Glutamatergic neuron (in vitro differentiated cells): ENCODE measurements at regions not wholly inside any gene's neighbourhood (a gene's known extent, or its start where the extent isn't known, plus 50 kb on each side); places are given as distances from the start of the nearest gene placed in this dataset.

ENCODE experiments used
- DNase-seq: peaks from one replicate; pipeline ENCODE4 v3.0.0; 2022
- H3K27ac Mint-ChIP-seq: one replicate; pipeline ENCODE4 v1.8.0; 2020; ENCODE audit warnings: mild to moderate bottlenecking, mixed read lengths, inconsistent platforms; ENCODE audit not compliant: unreplicated experiment
- H3K27me3 Mint-ChIP-seq: one replicate; pipeline ENCODE4 v1.8.0; 2020; ENCODE audit warnings: mild to moderate bottlenecking, moderate library complexity, mixed read lengths, inconsistent platforms; ENCODE audit not compliant: unreplicated experiment
- H3K36me3 Mint-ChIP-seq: one replicate; pipeline ENCODE4 v1.8.0; 2020; ENCODE audit warnings: mild to moderate bottlenecking, mixed read lengths, inconsistent platforms; ENCODE audit not compliant: unreplicated experiment
- H3K4me1 Mint-ChIP-seq: one replicate; pipeline ENCODE4 v1.8.0; 2020; ENCODE audit warnings: mild to moderate bottlenecking, low read depth, mixed read lengths, inconsistent platforms; ENCODE audit not compliant: unreplicated experiment
- H3K4me3 Mint-ChIP-seq: one replicate; pipeline ENCODE4 v1.8.0; 2020; ENCODE audit warnings: mild to moderate bottlenecking, mixed read lengths, inconsistent platforms; ENCODE audit not compliant: unreplicated experiment
- H3K9me3 Mint-ChIP-seq: one replicate; pipeline ENCODE4 v1.8.0; 2020; ENCODE audit warnings: mild to moderate bottlenecking, moderate library complexity, mixed read lengths, inconsistent platforms; ENCODE audit not compliant: unreplicated experiment
- CTCF ChIP-seq: fragments of 200-600 bp; sonication (generic); IDR thresholded peaks from one replicate; pipeline ENCODE4 v1.5.0; 2021; ENCODE audit not compliant: partially characterized antibody, unreplicated experiment

GRCh38 chr4:24203926-24204325, 314.1 kb upstream of the PPARGC1A start:
- no peak overlapping the region for H3K4me3 Mint-ChIP-seq
- no peaks in the 10 kb centered on the region for H3K9me3 Mint-ChIP-seq
- no peak for DNase-seq
- H3K36me3 Mint-ChIP-seq: no peaks in the 10 kb centered on the region
- H3K27me3 Mint-ChIP-seq: no peaks in the 10 kb centered on the region
- no peak for TF ChIP-seq CTCF
- no peaks in the 10 kb centered on the region for H3K4me1 Mint-ChIP-seq
- no peak overlapping the region for H3K27ac Mint-ChIP-seq

DNA sequence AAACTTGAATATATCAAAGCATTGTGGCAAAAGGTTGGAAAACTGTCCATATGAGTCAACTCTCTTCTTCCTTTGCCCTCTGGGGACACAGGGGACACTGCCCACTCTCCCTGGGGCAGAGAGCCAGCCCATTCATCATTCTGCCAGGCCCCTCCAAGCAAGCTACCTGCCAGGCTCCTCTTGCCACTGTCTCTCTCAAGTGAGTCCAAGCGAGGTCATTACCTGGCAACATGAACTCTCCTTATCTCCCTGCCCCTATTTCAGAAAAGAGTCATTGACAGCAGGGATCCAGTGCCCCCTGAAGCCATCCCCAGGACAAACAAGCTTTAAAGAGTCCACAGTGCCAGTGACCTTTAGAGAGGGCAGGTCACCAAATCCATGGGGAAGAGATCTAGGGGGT, 312.7 kb upstream of the PPARGC1A start:
- Mint-ChIP-seq H3K27me3 (no peaks in the 10 kb centered on the region), H3K36me3 (no peaks in the 10 kb centered on the region), H3K4me1 (no peaks in the 10 kb centered on the region), H3K9me3 (no peaks in the 10 kb centered on the region), H3K4me3 (no peak overlapping the region), H3K27ac (no peak overlapping the region)
- DNase-seq: no peak
- TF ChIP-seq CTCF: no peak

DNA sequence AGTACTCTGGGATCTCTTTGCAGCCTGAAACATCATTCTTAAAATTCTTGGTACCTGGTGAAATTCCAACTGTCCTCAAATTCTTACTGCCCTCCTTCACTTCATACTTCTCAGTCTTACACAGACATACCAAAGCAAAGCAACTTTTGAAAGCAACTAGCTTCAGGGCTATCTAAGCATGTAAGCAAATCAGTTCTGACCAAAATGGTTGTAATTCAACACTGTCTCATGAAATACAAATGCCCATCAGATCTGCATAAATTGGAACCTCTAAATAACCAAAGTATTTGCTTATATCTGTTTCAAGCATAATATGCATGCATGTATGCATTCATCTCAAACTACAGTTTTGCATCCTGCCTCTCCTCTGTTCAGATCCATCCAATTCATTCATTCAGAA, 308.1 kb upstream of the PPARGC1A start:
- H3K9me3 Mint-ChIP-seq: no peaks in the 10 kb centered on the region
- H3K27ac Mint-ChIP-seq: no peak overlapping the region
- no peak for DNase-seq
- H3K27me3 Mint-ChIP-seq: no peaks in the 10 kb centered on the region
- no peaks in the 10 kb centered on the region for H3K4me1 Mint-ChIP-seq
- no peak for TF ChIP-seq CTCF
- H3K4me3 Mint-ChIP-seq: no peak overlapping the region
- H3K36me3 Mint-ChIP-seq: no peaks in the 10 kb centered on the region

DNA sequence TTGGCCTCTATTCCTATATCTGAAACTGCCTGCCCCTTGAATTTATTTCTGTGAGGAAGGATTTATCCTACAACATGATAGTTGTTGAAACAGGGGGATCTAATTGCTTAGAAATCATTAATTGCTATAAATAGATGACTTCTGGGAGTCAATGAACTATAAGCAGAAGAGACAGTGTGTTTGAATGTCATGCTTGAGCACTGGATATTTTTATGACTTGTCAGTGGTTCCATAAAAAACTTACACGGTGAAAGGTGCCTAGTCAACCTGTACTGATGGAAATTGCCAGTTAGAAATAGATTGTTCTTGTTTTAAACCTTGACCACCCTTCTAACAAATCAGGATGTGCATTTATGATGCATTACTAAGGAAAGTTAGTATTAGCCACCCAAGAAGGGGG, 306.9 kb upstream of the PPARGC1A start:
- no peaks in the 10 kb centered on the region for H3K4me1 Mint-ChIP-seq
- H3K9me3 Mint-ChIP-seq: no peaks in the 10 kb centered on the region
- H3K36me3 Mint-ChIP-seq: no peaks in the 10 kb centered on the region
- no peak overlapping the region for H3K4me3 Mint-ChIP-seq
- no peaks in the 10 kb centered on the region for H3K27me3 Mint-ChIP-seq
- no peak for TF ChIP-seq CTCF
- no peak overlapping the region for H3K27ac Mint-ChIP-seq
- DNase-seq: no peak

DNA sequence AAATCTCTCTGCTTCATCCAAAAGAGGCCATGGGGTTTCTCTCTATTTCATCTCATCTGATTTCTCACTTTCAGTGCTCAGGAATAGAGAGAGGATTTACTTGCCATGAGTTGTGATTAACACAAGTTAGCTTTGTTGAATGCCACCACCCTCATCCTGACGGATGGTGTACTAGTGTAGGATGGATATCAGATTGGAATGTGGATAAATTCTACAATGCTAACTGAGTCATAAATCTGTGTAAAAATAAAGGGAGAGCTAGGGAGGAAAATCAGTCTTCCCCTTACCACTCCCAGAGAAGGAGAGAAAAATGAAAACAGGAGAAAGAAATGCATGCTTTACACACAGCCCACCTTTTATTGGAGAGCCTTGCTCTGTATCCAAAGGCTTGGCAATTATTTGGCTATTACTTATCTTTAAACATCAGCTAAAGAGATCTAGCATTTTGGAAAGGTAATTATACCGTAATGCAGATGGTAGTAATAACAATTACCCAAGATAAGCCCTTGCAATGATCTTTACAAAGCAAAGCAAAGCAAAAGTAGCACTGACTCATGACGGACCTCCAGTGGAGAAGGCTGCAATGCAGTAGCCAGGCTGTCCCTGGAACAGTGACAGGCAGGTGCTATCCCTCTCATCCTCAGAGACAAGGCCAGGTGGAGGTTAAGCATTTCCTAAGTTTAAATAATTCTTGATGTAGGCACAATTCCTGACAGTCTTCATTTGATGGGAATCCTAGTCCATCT, 306.3 kb upstream of the PPARGC1A start:
- no peaks in the 10 kb centered on the region for H3K27me3 Mint-ChIP-seq
- H3K36me3 Mint-ChIP-seq: no peaks in the 10 kb centered on the region
- DNase-seq: no peak
- no peak overlapping the region for H3K4me3 Mint-ChIP-seq
- no peaks in the 10 kb centered on the region for H3K4me1 Mint-ChIP-seq
- H3K27ac Mint-ChIP-seq: no peak overlapping the region
- TF ChIP-seq CTCF: no peak
- no peaks in the 10 kb centered on the region for H3K9me3 Mint-ChIP-seq
